ENCODE measurements at regions not wholly inside any gene's neighbourhood (a gene's known extent, or its start where the extent isn't known, plus 50 kb on each side); places are given as distances from the start of the nearest gene placed in this dataset.

DNA sequence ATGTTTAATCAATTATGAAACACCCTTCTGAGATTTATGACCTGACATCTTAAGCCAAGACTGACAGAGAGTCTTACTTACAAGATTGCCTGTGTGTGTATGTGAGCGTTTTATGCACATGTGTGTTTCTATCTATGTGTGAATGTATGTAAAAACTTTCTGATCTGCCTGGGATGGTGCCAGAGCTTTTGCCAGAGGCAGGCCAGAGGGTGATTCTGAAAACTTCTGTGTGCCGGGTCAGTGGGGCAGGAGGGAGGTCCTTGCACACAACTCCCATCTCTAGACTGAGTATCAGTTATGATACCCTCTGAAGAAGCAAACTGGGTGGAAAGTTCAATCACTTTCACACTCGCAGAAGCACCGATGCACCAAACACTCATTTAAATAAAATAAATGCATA lies 335.0 kb upstream of the NT5C1B start:
- DNase-seq: no peak

DNA sequence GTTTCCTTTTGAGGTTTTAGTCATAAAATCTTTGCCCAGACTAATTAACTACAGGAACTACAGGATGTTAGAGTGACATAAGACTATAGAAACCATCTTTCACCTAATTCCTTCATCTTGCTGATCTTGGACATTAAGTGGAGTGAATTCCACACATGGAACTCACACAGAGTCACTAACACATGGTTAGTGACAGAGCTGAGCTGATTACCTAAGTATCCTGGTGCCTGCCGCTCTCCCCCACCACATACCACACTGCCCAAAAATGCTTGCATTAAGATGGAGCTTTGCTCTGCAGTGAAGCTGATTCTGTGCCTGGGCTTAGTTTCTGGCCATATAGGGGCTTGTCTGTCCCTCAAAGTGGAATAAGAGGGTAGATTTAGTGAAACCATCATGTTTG lies 332.9 kb upstream of the NT5C1B start:
- DNase-seq: no peak

DNA sequence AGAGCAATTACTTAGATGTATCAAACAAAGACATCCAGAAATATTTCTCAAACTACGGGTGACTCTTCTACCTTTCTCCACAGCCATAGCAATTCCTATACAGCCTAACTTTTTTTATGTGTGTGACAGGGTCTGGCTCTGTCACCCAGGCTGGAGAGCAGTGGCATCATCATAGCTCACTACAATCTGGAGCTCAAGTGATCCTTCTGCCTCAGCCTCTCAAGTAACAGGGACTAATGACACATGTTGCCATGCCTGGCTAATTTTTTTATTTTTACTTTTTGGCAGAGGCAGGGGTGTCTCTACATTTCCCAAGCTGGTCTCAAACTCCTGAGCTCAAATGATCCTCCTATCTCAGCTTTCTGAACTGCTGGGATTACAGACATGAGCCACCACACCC lies 328.9 kb upstream of the NT5C1B start:
- DNase-seq: no peak

DNA sequence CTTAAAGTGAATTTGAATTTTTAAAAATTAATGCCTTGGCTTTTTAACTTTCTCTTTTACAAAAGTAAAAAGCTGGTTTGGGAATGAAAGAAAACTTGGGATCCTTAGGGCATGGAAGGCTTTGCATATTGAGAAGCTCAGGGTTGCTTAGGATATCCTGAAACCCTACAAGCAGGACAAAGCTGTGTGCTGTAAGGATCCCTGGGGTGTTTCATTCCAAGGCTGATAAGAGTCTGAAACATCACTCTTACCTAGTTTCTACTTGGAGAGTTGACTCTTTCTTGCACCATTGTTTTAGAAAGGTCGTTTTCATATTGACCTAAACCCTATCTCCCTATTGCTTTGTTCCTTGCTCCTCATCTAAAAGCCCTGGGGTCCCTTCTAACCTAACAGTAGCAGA lies 325.9 kb upstream of the NT5C1B start:
- DNase-seq: no peak

DNA sequence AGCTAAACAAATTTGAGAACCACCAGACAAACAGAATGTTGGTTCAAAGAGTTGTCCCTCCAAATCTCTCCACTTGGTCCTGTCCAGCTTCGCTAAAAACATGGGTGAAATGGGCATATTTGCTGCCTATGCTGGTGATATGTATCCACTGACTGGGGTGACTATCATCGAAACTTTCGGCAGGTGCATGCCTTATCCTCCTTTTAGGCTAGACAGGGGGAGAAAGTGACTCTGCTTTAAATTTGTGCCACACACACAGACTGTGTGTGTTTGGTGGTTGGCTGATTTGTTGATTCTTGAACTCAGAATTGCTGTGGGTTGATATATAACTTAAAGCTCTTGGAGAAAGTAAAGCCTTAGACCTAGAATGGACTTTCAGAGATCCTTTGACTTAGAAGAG lies 324.1 kb upstream of the NT5C1B start:
- no peak for DNase-seq

DNA sequence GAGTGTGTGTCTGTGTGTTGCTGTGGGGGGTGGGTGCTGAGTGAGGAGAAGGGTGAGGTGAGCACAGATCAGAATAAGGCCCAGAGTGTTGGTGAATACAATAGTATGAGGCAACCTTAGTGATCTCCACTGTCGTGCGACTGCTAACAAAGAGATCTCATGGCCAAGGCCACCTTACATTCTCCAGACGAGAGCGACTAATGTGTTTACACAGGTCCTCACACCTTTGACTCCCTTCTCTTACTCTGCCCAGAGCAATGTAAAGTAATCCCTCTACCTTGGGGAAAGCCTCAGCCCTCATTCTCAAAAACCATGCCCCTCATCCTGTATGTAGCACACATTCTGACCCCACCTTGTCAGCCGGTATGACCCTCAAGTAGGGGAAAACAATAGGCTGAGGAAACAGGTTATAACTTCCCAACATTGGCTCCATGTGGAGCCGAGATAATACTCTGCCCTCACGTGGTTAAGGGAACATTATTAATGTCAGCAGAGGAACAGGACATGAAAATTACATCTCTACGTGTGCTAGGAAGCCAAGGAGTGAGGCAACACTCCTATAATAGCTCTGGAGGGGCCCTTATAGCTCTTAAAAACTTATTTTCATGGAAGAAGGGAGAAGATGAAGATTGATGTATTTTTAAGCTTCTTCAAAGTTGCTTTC lies 323.0 kb upstream of the NT5C1B start:
- no peak for DNase-seq

DNA sequence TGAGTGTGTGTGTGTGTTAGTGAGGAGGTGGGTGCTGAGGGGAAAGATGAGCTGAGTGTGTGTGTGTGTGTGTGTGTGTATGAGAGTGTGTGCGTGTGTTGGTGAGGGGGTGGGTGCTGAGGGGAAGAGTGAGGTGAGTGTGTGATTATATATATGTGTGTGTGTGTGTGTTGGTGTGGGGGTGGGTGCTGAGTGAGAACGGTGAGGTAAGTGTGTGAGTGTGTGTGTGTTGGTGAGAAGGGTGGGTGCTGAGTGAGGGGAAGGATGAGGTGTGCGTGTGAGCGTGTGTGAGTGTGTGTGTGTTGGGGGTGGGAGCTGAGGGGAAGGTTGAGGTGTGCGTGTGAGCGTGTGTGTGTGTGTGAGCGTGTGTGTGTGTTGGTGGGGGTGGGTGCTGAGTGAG lies 322.0 kb upstream of the NT5C1B start:
- no peak for DNase-seq

DNA sequence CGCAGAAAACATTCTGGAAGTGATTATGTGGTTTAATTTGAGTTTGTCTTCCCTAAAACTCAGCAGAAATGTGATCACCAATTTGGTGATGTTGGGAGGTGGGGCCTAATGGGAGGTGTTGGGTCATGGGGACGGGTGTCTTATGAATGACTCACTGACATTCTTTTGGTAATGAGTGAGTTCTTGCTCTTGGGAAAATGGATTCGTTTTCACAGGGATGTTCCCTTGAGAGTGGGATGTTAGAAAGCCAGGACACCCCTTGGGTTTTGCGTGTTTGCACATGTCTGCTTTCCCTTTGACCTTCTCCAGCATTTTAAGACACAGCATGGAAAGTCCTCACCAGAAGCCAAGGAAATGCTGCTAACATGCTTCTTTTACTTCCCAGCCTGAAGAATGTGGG lies 321.5 kb upstream of the NT5C1B start:
- DNase-seq: no peak

DNA sequence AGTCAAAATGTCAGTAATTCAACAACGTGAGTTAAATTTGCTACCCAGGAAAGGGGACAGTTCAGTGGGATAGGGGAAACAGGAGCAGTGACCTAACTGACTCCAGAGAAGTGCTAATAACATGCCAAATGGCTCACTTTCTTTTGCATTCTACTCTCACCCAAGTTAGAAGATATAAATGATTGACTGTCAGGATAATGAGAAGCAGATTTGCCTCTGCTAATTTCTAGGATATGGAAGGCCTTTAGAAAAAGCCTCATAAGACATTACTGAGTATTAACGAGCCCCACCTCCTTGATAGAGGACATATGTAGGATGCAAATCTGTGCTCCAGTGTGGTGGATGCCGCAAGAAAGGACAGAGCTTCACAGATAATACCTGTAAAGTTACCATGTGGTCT lies 318.6 kb upstream of the NT5C1B start:
- DNase-seq: no peak

DNA sequence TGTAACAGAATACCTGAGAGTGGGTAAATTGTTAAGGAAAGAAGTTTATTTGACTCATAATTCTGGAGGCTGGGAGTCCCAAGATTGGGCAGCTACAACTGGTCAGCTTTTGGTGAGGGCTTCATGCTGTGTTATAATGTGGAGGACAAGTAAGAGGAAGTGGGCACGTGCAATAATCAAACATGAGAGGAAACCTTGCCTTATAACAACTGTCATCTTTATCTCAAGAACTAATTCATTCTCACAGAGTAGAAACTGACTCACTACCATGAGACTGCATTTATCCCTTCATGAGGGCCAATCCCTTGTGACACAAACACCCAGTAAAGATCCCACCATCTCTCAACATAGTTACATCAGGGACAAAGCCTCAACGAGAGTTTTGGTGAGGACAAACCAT lies 318.1 kb upstream of the NT5C1B start:
- no peak for DNase-seq

DNA sequence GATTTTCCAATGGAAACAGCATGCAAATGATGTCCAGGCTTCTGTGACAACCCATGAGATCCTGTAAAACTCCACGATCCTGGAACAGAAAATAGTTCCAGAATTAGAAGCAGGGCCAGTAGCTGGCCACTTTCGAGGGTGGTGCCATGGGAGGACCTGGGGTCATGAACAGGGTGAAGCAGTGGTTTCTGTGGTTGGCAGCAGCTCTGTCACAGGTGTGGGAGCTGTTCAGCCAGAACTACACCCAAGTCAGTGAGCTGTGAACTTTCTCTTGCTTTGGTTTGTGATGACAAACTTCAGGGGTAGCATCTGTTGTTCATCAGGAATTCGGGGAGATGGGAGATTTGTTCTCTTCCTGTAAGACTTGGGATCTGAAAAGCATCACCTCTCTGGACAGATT lies 314.4 kb upstream of the NT5C1B start:
- DNase-seq: no peak

DNA sequence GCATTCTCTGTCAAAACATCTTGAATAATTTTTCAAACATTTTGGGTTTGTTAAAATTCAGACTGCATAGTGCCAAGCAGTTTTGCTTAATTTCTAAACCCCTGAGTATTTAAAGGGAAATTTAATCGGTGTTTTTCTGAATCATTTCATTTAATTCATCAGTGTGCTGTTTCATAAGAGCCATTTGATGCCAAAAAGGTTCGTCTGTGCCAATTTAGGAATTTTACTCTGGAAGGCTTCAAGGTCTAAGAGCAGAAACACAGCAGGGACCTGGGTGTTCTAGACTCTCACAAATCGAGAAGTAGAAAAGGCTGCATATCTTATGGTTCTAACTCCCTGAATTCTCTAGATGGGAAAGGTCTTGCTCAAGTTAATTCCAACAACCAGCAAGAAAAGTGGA lies 311.9 kb upstream of the NT5C1B start:
- DNase-seq: no peak

DNA sequence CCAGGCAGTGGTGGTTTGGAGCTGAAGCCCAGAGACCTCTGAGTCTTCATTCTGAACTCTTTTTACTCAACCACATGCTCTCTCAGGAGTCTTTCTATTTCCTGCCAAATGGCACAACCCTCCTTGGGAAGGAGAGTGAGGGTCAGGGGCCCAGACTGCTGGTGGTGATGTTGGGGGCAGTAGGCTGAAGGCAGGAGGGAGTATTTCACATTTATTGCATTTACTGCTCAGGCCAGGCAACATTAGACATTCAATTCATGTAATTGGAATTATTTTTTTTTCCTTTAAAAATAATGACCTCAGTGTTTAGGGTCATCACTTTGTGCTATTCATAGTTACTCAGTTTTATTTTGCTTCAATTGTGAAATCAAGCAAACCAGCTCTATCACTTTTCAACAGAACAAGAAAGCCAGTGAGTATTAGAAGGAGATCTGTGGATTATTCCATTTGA lies 311.3 kb upstream of the NT5C1B start:
- DNase-seq: no peak

DNA sequence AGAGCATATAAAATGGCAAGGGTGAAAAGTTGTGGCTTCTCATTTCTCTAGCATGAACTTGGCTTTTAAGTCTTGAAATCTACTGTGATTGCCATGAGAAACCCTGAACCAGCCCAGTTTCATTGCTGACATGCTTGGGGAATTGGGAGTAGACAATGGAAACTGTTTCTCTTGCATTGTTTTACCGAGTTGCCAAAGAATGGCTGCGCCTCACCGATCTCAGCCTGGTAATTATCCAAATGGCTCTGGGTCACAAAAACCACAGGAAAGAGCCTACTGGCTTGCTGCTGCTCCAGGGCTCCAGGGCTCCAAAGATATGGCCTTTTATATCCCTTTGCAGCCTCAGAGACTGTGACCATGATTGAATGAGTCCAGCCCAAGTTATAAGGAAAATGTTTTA lies 310.4 kb upstream of the NT5C1B start:
- DNase-seq: no peak

DNA sequence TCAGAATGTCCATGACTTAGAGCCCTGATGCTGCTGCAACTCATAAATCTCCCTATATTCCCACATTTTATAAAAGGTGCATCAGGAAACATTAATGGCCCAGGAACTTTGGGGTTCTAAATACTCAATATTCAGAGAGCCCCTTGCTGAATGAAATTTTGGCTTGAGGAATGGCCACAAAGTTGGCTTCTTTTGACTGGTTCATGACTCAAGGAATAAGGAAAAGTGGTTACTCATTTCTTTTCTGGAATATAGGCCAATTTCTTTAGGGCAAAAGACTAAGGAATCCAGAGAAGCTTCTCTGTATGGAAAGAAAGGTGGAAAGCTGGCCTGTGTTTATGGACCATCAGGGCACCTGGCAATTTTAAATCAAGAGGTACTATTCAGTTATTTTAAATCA lies 308.9 kb upstream of the NT5C1B start:
- DNase-seq: no peak

DNA sequence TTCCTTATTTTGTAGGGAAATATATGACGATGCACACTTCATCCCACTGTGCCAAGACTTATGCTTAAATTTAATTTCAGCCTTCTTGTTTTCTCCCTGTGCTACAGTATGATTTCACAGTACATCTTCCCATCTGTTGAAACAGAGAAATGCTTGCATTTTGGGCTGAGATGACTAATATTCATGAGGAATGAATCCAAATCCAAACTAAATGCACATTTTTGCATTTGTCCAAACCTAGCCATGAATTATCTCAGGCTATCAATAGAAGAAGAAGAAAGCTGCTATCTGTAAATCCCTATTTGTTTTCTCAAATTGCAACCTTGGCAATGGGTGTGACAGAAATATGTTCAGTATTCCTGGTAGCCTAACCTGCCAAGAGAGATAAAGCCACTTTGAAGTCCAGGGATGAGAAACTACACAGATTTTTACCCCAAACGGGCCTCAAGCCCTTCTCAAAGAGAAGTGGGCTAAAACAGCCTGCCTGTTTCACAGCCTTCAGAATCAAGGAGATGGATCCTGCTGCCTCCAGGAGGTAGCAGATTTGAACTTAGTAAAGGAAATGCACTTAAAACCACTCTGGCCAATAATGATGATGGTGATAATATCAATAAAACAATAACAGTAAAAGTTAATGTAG lies 306.9 kb upstream of the NT5C1B start:
- no peak for DNase-seq

DNA sequence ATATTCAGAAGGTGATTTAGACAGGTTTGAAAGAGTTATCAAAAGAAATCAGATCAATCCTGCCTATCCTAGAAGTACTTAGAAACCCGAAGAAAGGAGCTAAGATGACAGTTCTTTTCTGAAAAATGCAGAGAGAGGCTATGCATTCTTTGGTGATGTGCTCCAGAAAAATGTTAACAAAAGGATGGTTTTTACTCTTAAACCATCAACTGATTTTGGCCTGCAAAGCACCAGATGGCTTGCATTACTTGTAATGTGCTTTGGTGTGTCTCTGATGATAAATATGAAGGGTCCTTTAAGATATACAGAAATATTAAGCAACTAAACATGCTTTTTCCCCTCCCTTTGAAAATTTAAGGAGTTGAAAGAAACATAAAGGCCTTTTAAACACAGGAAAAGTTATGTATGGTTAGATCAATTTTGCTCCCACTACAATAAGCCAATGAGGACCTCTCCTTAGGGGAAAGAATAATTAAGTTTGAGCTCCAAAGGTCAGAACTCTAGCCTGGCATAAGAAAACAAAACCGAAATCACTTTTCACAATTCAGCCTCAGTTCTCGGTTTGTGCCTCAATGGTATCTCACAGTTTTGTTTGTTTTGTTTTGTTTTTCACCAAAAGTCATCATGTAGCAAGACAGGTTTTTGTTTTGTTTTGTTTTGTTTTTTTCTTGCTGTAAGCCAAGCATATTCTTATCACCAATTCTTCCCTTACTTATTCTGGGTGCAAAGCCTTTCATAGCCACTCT lies 302.4 kb upstream of the NT5C1B start:
- DNase-seq: no peak

DNA sequence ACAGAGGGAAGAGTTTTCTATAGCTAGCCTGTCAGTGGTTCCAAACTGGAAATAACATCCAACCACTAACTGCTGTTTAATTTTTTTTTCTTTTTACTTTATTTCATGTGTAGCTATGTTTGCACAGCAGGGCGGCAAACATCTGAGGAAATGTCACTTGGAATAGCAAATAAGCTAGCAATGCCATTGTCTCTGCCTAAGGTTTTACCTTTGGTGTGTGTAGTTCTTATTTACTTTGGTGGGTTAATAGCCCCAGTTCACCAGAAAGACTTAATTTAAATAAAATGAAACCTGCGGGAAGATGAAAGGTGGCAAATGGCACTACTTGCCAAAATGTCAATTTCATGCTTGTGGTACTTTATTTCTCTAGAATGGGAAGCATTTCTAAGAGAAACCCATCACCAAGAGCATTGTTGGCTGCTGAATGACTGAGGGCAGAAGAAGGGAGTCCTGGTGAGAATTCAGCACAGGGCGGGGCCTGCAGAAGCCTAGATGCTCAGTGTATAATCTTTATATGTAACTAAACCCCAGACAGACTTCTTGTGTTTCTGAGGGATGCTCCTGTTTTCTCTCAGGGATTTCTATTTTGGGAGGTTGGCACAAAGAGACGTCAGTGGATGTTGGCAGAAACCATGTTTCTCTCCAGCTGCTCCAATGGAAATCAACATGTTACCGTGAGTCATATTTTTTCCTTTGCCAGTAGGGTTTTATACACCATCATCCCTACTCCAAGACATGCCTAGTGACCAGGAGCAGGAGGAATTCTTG lies 300.4 kb upstream of the NT5C1B start:
- no peak for DNase-seq

DNA sequence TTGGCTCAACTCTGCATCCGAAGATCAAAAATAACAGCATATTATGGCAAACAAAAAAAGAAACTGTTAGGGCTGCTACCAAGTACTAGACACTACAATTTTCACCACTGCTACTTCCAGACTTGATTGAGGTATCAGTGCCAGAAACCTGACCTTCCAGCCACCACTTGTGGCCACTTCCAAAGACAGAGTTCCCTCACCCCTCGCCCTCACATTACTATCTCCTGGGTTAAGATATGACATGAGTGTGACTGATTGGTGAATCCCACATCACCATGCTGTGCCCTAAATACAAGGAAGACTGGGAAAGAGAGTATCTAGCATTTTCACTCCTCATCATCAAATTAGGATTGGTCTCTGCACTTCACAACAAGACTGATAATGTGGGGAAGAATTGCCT lies 296.1 kb upstream of the NT5C1B start:
- DNase-seq: no peak

DNA sequence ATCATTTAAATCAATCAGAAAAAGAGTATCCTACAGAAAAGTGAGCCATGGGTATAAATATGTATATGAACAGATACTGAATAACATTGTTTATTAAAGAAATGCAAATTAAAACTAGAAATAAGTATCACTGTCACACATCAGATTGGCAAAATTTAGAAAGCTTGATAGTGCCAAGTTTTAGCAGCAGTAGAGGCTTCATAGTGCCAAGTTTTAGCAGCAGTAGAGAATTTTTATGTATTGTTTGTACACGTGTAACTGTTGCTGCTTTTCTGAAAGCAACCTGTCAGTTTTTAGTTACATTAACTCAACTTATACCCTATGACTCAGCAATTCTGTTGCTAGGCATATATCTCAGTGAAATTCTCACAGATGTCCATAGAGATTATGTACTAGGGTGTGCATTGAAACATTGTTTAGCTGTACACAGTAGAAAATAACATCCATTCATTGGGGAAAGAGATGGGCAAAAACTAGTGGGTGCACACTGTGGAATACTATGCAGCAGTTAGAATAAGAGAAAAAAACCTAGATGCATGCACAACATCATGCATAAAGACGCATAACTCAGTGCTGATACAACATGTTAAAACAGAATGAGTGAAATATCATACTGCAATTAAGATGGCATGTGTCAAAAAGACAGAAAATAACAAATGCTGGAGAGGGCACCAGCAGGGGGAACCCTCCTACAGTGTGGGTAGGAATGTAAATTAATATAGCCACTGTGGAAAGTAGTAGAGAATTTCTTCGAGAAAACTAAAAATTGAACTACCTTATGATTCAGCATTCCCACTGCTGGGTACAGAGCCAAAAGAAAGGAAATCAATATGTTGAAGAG lies 294.5 kb upstream of the NT5C1B start:
- DNase-seq: no peak

DNA sequence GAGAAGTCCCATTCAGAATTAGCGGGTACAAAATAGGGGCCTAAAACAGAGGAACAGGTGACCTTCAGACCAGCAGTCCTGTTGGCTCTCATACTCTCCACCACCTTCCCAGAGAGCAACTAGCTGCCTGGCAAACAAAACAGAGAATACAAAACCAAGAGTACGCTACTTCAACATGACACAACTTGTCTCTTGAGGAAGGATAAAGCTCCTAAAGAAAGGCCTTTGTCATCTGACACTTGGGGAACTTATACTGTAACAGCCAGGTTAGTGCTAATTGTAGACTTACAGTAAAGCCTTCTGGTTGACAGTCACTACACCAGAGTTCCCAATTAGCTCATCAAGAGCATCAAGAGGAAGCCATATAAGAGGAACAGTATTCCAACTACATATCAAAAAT lies 282.1 kb upstream of the NT5C1B start:
- DNase-seq: no peak

DNA sequence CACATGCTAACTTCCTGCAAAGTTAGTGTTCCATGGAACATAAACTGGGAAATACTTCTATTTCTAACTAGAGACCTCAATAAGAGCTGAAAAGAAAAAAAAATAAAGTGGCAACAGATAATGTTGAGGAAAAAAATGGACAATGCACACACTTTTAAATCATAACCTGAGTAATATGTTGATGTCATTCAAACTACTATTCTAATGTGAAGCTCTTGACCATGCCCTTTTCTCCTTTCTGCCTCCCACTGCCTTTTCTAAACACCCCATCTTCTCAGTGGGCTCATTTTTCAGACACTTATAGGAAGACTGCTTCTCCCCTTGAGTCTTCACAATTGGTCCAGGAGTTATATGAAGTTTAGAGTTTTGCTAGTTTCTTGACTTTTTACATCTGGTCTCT lies 280.9 kb upstream of the NT5C1B start:
- DNase-seq: no peak

DNA sequence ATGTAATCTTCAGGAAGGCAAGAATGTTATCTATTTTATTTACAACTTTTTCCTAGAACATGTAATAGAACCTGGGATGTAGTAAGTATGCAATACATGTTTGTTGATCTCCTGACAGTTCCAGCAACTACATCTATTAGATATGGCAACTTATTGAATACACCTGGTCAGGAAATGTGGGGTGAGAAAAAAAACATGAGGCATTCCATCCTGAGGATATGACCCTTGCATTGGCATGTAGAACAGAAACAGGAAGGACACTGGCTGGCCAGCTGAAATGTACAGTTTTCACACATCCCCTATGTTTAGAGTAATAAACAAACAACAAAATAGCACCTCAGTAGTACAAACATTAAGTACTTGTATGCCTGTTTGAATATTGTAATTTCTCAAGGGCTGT lies 272.6 kb upstream of the NT5C1B start:
- no peak for DNase-seq
